H1 (cell line): ENCODE measurements at regions not wholly inside any gene's neighbourhood (a gene's known extent, or its start where the extent isn't known, plus 50 kb on each side); places are given as distances from the start of the nearest gene placed in this dataset.

Experiments used
- CTCF ChIA-PET: fragments of 300-600 bp; sonication (Branson Sonifier 250); formaldehyde crosslinking; loops from one replicate; lab custom pipeline; 2021; ENCODE audit not compliant: partially characterized antibody; lab: Charles Lee
- POLR2A ChIA-PET: fragments of 300-600 bp; sonication (Branson Sonifier 250); formaldehyde crosslinking; loops from one replicate; lab custom pipeline; 2021; ENCODE audit warnings: inconsistent platforms; ENCODE audit not compliant: partially characterized antibody; lab: Charles Lee
- DNase-seq, 2 experiments: peaks; one replicate each; pipeline versions ENCODE4 v3.0.0 to v3.0.0-alpha.2; 2010 to 2022; ENCODE audit warnings: low spot score in 2 of 2, low read depth in 1 of 2, mixed read lengths in 1 of 2
- FAIRE-seq: peaks from 2 replicates; lab custom pipeline; 2011; peaks lifted over from hg19 to GRCh38; lab: Jason Lieb, UNC
- H2AFZ ChIP-seq: 2 replicates; pipeline ENCODE4 v1.8.1; 2012; ENCODE audit warnings: low read length, inconsistent platforms
- H2AK5ac ChIP-seq: 2 replicates; pipeline ENCODE4 v1.6.1; 2013; ENCODE audit warnings: low read depth, low read length
- H2BK120ac ChIP-seq: replicated peaks from 2 replicates; pipeline ENCODE3; 2013; ENCODE audit warnings: low read depth, low read length, inconsistent platforms
- H2BK12ac ChIP-seq: 2 replicates; pipeline ENCODE4 v1.6.1; 2013; ENCODE audit warnings: low read depth, low read length
- H2BK15ac ChIP-seq: 2 replicates; pipeline ENCODE4 v1.6.1; 2013; ENCODE audit warnings: low read length
- H2BK20ac ChIP-seq: 2 replicates; pipeline ENCODE4 v1.6.1; 2013; ENCODE audit warnings: low read length
- H2BK5ac ChIP-seq: 2 replicates; pipeline ENCODE4 v1.6.1; 2013; ENCODE audit warnings: low read depth, low read length
- H3K14ac ChIP-seq: 2 replicates; pipeline ENCODE4 v1.6.1; 2013; ENCODE audit warnings: inconsistent platforms; ENCODE audit not compliant: insufficient read length
- H3K18ac ChIP-seq: 2 replicates; pipeline ENCODE4 v1.6.1; 2013; ENCODE audit warnings: low read length; ENCODE audit errors: extremely low read depth
- H3K23ac ChIP-seq: 2 replicates; pipeline ENCODE4 v1.6.1; 2013; ENCODE audit warnings: inconsistent platforms; ENCODE audit not compliant: insufficient read length
- H3K23me2 ChIP-seq: 2 replicates; pipeline ENCODE4 v1.6.1; 2013; ENCODE audit warnings: low read depth, low read length
- H3K27ac ChIP-seq: 2 replicates; pipeline ENCODE4 v1.6.1; 2011; ENCODE audit warnings: low read depth, low read length, inconsistent platforms
- H3K27me3 ChIP-seq, 4 experiments: replicated peaks in 1 of 4; 1 replicate in 1 of 4; 2 replicates in 3 of 4; pipeline versions ENCODE4 v1.6.1 to v1.8.1; 2011 to 2013; ENCODE audit warnings: low read length in 3 of 4, mild to moderate bottlenecking in 3 of 4, inconsistent platforms in 2 of 4, mixed read lengths in 2 of 4, moderate library complexity in 1 of 4; ENCODE audit not compliant: control insufficient read depth in 3 of 4, insufficient read depth in 3 of 4; ENCODE audit errors: extremely low read depth in 1 of 4
- H3K36me3 ChIP-seq, 4 experiments: 2 replicates each; pipeline versions ENCODE4 v1.6.1 to v1.8.1; 2011 to 2013; ENCODE audit warnings: mild to moderate bottlenecking in 4 of 4, low read length in 3 of 4, moderate library complexity in 2 of 4, control low read depth in 1 of 4, inconsistent platforms in 1 of 4; ENCODE audit not compliant: insufficient read depth in 4 of 4, control insufficient read depth in 2 of 4
- H3K4ac ChIP-seq: replicated peaks from 2 replicates; pipeline ENCODE3; 2013; ENCODE audit warnings: low read length, low read depth, mixed read lengths, inconsistent platforms; ENCODE audit not compliant: insufficient read length
- H3K4me1 ChIP-seq, 4 experiments: replicated peaks in 1 of 4; 1 replicate in 1 of 4; 2 replicates in 3 of 4; pipeline versions ENCODE4 v1.6.1 to v1.8.1; 2011 to 2013; ENCODE audit warnings: low read length in 3 of 4, inconsistent platforms in 2 of 4, mixed read lengths in 1 of 4; ENCODE audit not compliant: insufficient read depth in 4 of 4, control insufficient read depth in 3 of 4
- H3K4me2 ChIP-seq, 2 experiments: 2 replicates each; pipeline versions ENCODE4 v1.6.1 to v1.8.1; 2011 to 2013; ENCODE audit warnings: low read depth in 2 of 2, low read length in 2 of 2, control low read depth in 1 of 2, inconsistent platforms in 1 of 2, mild to moderate bottlenecking in 1 of 2; ENCODE audit not compliant: insufficient read depth in 1 of 2
- H3K4me3 ChIP-seq, 4 experiments: fragments of 200-600, 300-600 bp in 1 of 4; sonication (generic), shearing (Covaris generic), sonication (Bioruptor Twin) in 1 of 4; 2 replicates each; pipeline versions ENCODE4 v1.5.1 to v1.8.1; 2011 to 2016; ENCODE audit warnings: low read length in 4 of 4, low read depth in 3 of 4, control low read depth in 2 of 4, inconsistent platforms in 2 of 4, mild to moderate bottlenecking in 2 of 4, mixed read lengths in 1 of 4, moderate library complexity in 1 of 4; ENCODE audit not compliant: insufficient read depth in 2 of 4; ENCODE audit errors: extremely low read depth in 1 of 4
- H3K56ac ChIP-seq: replicated peaks from 2 replicates; pipeline ENCODE3; 2013; ENCODE audit warnings: low read depth, mild to moderate bottlenecking, mixed read lengths, low read length, inconsistent platforms; ENCODE audit not compliant: insufficient read length
- H3K79me1 ChIP-seq: 2 replicates; pipeline ENCODE4 v1.6.1; 2013; ENCODE audit warnings: low read depth, low read length, control low read depth
- H3K79me2 ChIP-seq, 2 experiments: 2 replicates each; pipeline versions ENCODE4 v1.6.1 to v1.8.1; 2012 to 2013; ENCODE audit warnings: low read length in 2 of 2, mild to moderate bottlenecking in 2 of 2, inconsistent platforms in 1 of 2; ENCODE audit not compliant: insufficient read depth in 2 of 2, control insufficient read depth in 1 of 2
- H3K9ac ChIP-seq, 4 experiments: replicated peaks in 1 of 4; 1 replicate in 1 of 4; 2 replicates in 3 of 4; pipeline versions ENCODE4 v1.6.1 to v1.8.1; 2011 to 2013; ENCODE audit warnings: low read depth in 3 of 4, low read length in 3 of 4, control low read depth in 2 of 4, mild to moderate bottlenecking in 2 of 4, moderate library complexity in 2 of 4, inconsistent platforms in 1 of 4; ENCODE audit errors: extremely low read depth in 1 of 4
- H3K9me3 ChIP-seq, 2 experiments: 2 replicates each; pipeline versions ENCODE4 v1.6.1 to v1.8.1; 2012 to 2013; ENCODE audit warnings: mild to moderate bottlenecking in 2 of 2, moderate library complexity in 2 of 2, control low read depth in 1 of 2, inconsistent platforms in 1 of 2, low read depth in 1 of 2, low read length in 1 of 2, mixed read lengths in 1 of 2; ENCODE audit not compliant: insufficient read depth in 2 of 2
- H4K20me1 ChIP-seq, 2 experiments: replicated peaks in 1 of 2; 2 replicates each; pipeline versions ENCODE3 to v1.8.1; 2011 to 2013; ENCODE audit warnings: inconsistent platforms in 2 of 2, low read length in 2 of 2, mild to moderate bottlenecking in 1 of 2; ENCODE audit not compliant: insufficient read depth in 2 of 2, control insufficient read depth in 1 of 2
- H4K5ac ChIP-seq: 2 replicates; pipeline ENCODE4 v1.6.1; 2013; ENCODE audit warnings: low read length, low read depth, mixed read lengths, inconsistent platforms; ENCODE audit not compliant: insufficient read length
- H4K8ac ChIP-seq: 2 replicates; pipeline ENCODE4 v1.8.0; 2013; ENCODE audit warnings: mild to moderate bottlenecking, moderate library complexity, low read length, inconsistent platforms; ENCODE audit not compliant: insufficient read depth; ENCODE audit errors: extremely low read depth
- H4K91ac ChIP-seq: replicated peaks from 2 replicates; pipeline ENCODE3; 2013; ENCODE audit warnings: low read length, mixed read lengths, inconsistent platforms; ENCODE audit not compliant: insufficient read length
- CBX5 ChIP-seq: fragments of 300-800, 300-1000 bp; sonication (generic); IDR thresholded peaks from 2 replicates; pipeline ENCODE4 v1.7.1; 2016; ENCODE audit warnings: antibody characterized with exemption, low read length, low read depth
- RBBP5 ChIP-seq: IDR thresholded peaks from 2 replicates; pipeline ENCODE4 v1.7.1; 2012; ENCODE audit warnings: low read depth, mild to moderate bottlenecking, inconsistent platforms, low read length, moderate library complexity, borderline replicate concordance
- TAF1 ChIP-seq: IDR thresholded peaks from 2 replicates; pipeline ENCODE4 v1.6.1; 2011; ENCODE audit warnings: mild to moderate bottlenecking, low read depth, low read length
- WGBS, 2 experiments: shearing (Covaris generic) in 1 of 2; methylation state at CpG; one replicate each; pipeline versions ENCODE4 v1.1.6 to v1.1.7; 2013 to 2015; ENCODE audit warnings: low lambda C conversion rate in 2 of 2, mixed read lengths in 2 of 2, inconsistent platforms in 1 of 2, low coverage in 1 of 2, missing lambda C conversion rate in 1 of 2; ENCODE audit not compliant: insufficient replicate concordance in 2 of 2, insufficient coverage in 1 of 2, insufficient read length in 1 of 2; ENCODE audit errors: extremely low coverage in 1 of 2, missing lambda C conversion rate in 1 of 2; 5-methylcytosine and 5-hydroxymethylcytosine counted together

- Histone ChIP-seq H2BK20ac (no peak overlapping the region), H3K4ac (no peak overlapping the region), H3K9ac (no peak overlapping the region), H4K91ac (no peak overlapping the region), H3K4me1 (no peaks in the 10 kb centered on the region), H3K23ac (no peak overlapping the region), H3K79me2 (no peaks in the 10 kb centered on the region), H2AK5ac (no peak overlapping the region), H4K20me1 (no peaks in the 10 kb centered on the region), H3K79me1 (no peaks in the 10 kb centered on the region), H3K14ac (no peak overlapping the region), H2BK120ac (no peak overlapping the region), H2BK15ac (no peak overlapping the region), H3K27me3 (no peaks in the 10 kb centered on the region), H4K5ac (no peak overlapping the region), H3K56ac (no peak overlapping the region), H2BK12ac (no peak overlapping the region), H3K9me3 (no peaks in the 10 kb centered on the region), H3K36me3 (no peaks in the 10 kb centered on the region), H3K23me2 (no peaks in the 10 kb centered on the region), H4K8ac (no peak overlapping the region), H3K4me3 (no peak overlapping the region), H3K27ac (no peak overlapping the region), H2AFZ (no peak overlapping the region), H2BK5ac (no peak overlapping the region), H3K18ac (no peak overlapping the region), H3K4me2 (no peak overlapping the region)
- ChIA-PET POLR2A (no interaction called here), CTCF (interaction anchor here (1.0 to 2.0 kb wide), 3 partner anchors 9 to 25 kb away, joined by 3 to 4 read pairs (median 4); no protein-coding TSS in a partner anchor)
- TF ChIP-seq RBBP5 (no peak), TAF1 (no peak), CBX5 (no peak)
- FAIRE-seq (no peak), DNase-seq (no peak)
- WGBS, 2 experiments, result 65% methylated on average over 3 of the region's 3 CpGs; no CpG with 5 or more reads in 1 of the 2 experiments
These were observed 160.5 kb downstream of the RNASET2 start for GRCh38 chr6:166795879-166796278.
